DND-41 (cell line): ENCODE measurements at regions not wholly inside any gene's neighbourhood (a gene's known extent, or its start where the extent isn't known, plus 50 kb on each side); places are given as distances from the start of the nearest gene placed in this dataset.
"Not testable (repeated sequence)": the region's sequence is repeated elsewhere in the genome, so short reads cannot be mapped to it uniquely, and the experiment has no call there.

Experiments
- EZH2 ChIP-seq: IDR thresholded peaks from 3 replicates; pipeline ENCODE4 v1.6.1; 2012; ENCODE audit warnings: borderline replicate concordance, low read depth, mild to moderate bottlenecking, moderate library complexity, low read length, inconsistent platforms; ENCODE audit not compliant: severe bottlenecking
- TF ChIP-seq, protein P1 (sequence below): IDR thresholded peaks from 2 replicates; pipeline ENCODE4 v1.5.1; 2012; ENCODE audit warnings: borderline replicate concordance, low read length, moderate library complexity, mild to moderate bottlenecking; ENCODE audit not compliant: poor library complexity, severe bottlenecking; ENCODE audit errors: extremely low read depth

DNA sequence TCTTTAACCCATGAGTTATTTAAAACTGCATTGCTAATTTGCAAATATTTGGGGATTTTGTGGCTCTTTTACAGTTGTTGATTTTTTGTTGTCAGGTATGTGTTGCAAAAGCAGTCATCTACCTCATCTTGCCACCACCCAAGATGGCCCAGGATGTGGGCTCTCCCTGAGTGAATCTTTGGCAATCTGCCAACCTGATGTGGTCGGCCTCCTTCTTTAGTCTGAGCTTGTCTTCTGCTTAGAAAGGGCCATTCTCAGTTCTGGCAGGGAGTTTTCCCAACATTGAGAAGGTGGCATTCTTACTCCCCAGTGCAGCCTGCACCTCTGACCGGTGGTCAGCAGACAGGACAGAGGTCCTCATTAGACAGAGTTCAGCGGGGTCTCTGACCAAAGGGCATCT lies 957.2 kb downstream of the TUBA3C start:
- TF ChIP-seq, protein P1, sequence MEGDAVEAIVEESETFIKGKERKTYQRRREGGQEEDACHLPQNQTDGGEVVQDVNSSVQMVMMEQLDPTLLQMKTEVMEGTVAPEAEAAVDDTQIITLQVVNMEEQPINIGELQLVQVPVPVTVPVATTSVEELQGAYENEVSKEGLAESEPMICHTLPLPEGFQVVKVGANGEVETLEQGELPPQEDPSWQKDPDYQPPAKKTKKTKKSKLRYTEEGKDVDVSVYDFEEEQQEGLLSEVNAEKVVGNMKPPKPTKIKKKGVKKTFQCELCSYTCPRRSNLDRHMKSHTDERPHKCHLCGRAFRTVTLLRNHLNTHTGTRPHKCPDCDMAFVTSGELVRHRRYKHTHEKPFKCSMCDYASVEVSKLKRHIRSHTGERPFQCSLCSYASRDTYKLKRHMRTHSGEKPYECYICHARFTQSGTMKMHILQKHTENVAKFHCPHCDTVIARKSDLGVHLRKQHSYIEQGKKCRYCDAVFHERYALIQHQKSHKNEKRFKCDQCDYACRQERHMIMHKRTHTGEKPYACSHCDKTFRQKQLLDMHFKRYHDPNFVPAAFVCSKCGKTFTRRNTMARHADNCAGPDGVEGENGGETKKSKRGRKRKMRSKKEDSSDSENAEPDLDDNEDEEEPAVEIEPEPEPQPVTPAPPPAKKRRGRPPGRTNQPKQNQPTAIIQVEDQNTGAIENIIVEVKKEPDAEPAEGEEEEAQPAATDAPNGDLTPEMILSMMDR, result not testable (repeated sequence)
- TF ChIP-seq EZH2, result not testable (repeated sequence)
